WTC11 (cell line): ENCODE measurements at regions not wholly inside any gene's neighbourhood (a gene's known extent, or its start where the extent isn't known, plus 50 kb on each side); places are given as distances from the start of the nearest gene placed in this dataset.

Experiments
- CDX4 ChIP-seq: fragments of 250-450 bp; sonication (Bioruptor Pico); IDR thresholded peaks from 2 replicates; pipeline ENCODE4 v1.9.0; 2021; ENCODE audit warnings: moderate library complexity, mild to moderate bottlenecking, inconsistent platforms, borderline replicate concordance
- CREM ChIP-seq: sonication (generic); formaldehyde crosslinking; IDR thresholded peaks from 2 replicates; pipeline ENCODE4 v1.8.1; 2022; ENCODE audit warnings: mild to moderate bottlenecking, missing genetic modification reagents, moderate library complexity
- CTCF ChIP-seq: fragments of 200-600 bp; IDR thresholded peaks from 2 replicates; pipeline ENCODE4 v1.8.0; 2022; ENCODE audit warnings: antibody characterized with exemption
- ETV6 ChIP-seq: sonication (generic); formaldehyde crosslinking; IDR thresholded peaks from 2 replicates; pipeline ENCODE4 v1.8.1; 2022; ENCODE audit warnings: mild to moderate bottlenecking, missing genetic modification reagents
- JUN ChIP-seq: sonication (generic); formaldehyde crosslinking; IDR thresholded peaks from 2 replicates; pipeline ENCODE4 v1.8.0; 2023; ENCODE audit warnings: mild to moderate bottlenecking, missing genetic modification reagents
- TCF7 ChIP-seq: sonication (generic); formaldehyde crosslinking; IDR thresholded peaks from 2 replicates; pipeline ENCODE4 v1.8.0; 2022; ENCODE audit warnings: mild to moderate bottlenecking, low read depth, missing genetic modification reagents, moderate library complexity
- ZNF263 ChIP-seq: sonication (generic); formaldehyde crosslinking; IDR thresholded peaks from 2 replicates; pipeline ENCODE4 v1.8.1; 2022; ENCODE audit warnings: low read depth, mild to moderate bottlenecking, moderate library complexity, missing genetic modification reagents
- TF ChIP-seq, protein P1 (sequence below): sonication (generic); formaldehyde crosslinking; conservative IDR thresholded peaks from 2 replicates; pipeline ENCODE4 v1.8.1; 2022; ENCODE audit warnings: mild to moderate bottlenecking, missing genetic modification reagents

GRCh38 chr12:92244036-92244435, 98.4 kb upstream of the BTG1 start:
- TF ChIP-seq CTCF: no peak
- TF ChIP-seq CREM: no peak
- no peak for TF ChIP-seq ETV6
- TF ChIP-seq TCF7 (CRISPR knock-in tag): no peak
- no peak for TF ChIP-seq JUN (CRISPR knock-in tag)
- TF ChIP-seq ZNF263: no peak
- TF ChIP-seq, protein P1, sequence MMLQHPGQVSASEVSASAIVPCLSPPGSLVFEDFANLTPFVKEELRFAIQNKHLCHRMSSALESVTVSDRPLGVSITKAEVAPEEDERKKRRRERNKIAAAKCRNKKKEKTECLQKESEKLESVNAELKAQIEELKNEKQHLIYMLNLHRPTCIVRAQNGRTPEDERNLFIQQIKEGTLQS (CRISPR knock-in tag): no peak
- TF ChIP-seq CDX4 (CRISPR knock-in tag): no peak
